ENCODE measurements at regions not wholly inside any gene's neighbourhood (a gene's known extent, or its start where the extent isn't known, plus 50 kb on each side); places are given as distances from the start of the nearest gene placed in this dataset.

DNA sequence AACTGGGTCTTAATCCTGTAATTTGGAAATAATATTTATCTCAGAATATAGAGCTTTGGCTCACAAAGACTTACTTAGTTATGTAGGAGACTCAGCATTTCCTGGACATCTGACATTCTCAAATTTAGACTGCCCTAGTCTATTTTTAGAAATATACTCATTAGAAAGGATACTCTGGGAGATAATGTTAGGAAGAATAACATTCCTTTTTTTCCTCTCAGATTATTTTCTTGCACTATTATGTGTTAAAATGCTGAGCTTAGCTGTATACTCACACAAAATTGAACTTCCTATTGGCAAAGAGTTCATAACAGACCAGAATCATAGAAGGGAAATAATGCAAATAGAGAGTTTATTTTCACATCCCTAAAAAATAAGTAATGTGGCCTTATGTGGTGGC lies 1424.9 kb upstream of the PCDH7 start:
- Histone ChIP-seq H3K36me3 (ENCODE audit: control insufficient read depth in 2 of 3, insufficient read depth in 3 of 3, low read length in 3 of 3) (no peaks in the 10 kb centered on the region), H3K9me3 (ENCODE audit: control insufficient read depth in 2 of 3, insufficient read depth in 1 of 3, low read length in 3 of 3) (no peaks in the 10 kb centered on the region), H3K4me3 (ENCODE audit: low read length in 3 of 3) (no peak overlapping the region), H3K9ac (ENCODE audit: low read length in 3 of 3) (no peak overlapping the region), H3K27me3 (ENCODE audit: control insufficient read depth, insufficient read depth, low read length) (no peaks in the 10 kb centered on the region), H3K4me1 (ENCODE audit: control insufficient read depth in 2 of 3, insufficient read depth in 2 of 3, low read depth in 1 of 3, low read length in 3 of 3) (no peaks in the 10 kb centered on the region), H3K27ac (ENCODE audit: low read depth in 2 of 2, low read length in 2 of 2) (no peak overlapping the region)
- FAIRE-seq (no peak), DNase-seq (peak in 1 of 5 donors; percentile 2)
- TF ChIP-seq, protein P1, sequence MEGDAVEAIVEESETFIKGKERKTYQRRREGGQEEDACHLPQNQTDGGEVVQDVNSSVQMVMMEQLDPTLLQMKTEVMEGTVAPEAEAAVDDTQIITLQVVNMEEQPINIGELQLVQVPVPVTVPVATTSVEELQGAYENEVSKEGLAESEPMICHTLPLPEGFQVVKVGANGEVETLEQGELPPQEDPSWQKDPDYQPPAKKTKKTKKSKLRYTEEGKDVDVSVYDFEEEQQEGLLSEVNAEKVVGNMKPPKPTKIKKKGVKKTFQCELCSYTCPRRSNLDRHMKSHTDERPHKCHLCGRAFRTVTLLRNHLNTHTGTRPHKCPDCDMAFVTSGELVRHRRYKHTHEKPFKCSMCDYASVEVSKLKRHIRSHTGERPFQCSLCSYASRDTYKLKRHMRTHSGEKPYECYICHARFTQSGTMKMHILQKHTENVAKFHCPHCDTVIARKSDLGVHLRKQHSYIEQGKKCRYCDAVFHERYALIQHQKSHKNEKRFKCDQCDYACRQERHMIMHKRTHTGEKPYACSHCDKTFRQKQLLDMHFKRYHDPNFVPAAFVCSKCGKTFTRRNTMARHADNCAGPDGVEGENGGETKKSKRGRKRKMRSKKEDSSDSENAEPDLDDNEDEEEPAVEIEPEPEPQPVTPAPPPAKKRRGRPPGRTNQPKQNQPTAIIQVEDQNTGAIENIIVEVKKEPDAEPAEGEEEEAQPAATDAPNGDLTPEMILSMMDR (IDR thresholded peaks at IDR 0.05; ENCODE audit: borderline replicate concordance, extremely low read depth, insufficient read depth) = no peak
- intact Hi-C loops (cut with DNase I) = no loop called here

DNA sequence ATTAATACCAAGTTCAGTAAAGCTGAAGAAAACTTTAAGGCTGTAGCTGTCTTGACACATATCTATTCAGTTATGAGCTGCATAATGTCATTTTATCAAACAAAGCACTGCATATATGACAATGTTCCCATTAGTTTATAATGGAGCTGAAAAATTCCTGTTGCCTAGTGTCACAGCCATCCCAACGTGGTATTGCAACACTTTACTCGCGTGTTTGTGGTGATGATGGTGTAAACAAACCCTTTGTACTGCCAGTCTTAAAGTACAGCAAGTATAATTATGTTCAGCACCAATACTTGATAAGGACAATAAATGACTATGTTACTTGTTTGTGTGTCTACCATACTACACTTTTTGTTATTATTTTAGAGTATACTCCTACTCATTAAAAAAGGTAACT lies 1415.6 kb upstream of the PCDH7 start:
- H3K9ac ChIP-seq (ENCODE audit: low read length in 3 of 3) = no peak overlapping the region
- no peaks in the 10 kb centered on the region for H3K36me3 ChIP-seq (ENCODE audit: control insufficient read depth in 2 of 3, insufficient read depth in 3 of 3, low read length in 3 of 3)
- H3K27ac ChIP-seq (ENCODE audit: low read depth in 2 of 2, low read length in 2 of 2) = no peak overlapping the region
- no peaks in the 10 kb centered on the region for H3K9me3 ChIP-seq (ENCODE audit: control insufficient read depth in 2 of 3, insufficient read depth in 1 of 3, low read length in 3 of 3)
- H3K27me3 ChIP-seq (ENCODE audit: control insufficient read depth, insufficient read depth, low read length) = no peaks in the 10 kb centered on the region
- FAIRE-seq (no peak), DNase-seq (no peak)
- H3K4me1 ChIP-seq (ENCODE audit: control insufficient read depth in 2 of 3, insufficient read depth in 2 of 3, low read depth in 1 of 3, low read length in 3 of 3) = no peaks in the 10 kb centered on the region
- intact Hi-C loops (cut with DNase I) = no loop called here
- no peak overlapping the region for H3K4me3 ChIP-seq (ENCODE audit: low read length in 3 of 3)
- TF ChIP-seq, protein P1 (IDR thresholded peaks at IDR 0.05; ENCODE audit: borderline replicate concordance, extremely low read depth, insufficient read depth) = no peak

DNA sequence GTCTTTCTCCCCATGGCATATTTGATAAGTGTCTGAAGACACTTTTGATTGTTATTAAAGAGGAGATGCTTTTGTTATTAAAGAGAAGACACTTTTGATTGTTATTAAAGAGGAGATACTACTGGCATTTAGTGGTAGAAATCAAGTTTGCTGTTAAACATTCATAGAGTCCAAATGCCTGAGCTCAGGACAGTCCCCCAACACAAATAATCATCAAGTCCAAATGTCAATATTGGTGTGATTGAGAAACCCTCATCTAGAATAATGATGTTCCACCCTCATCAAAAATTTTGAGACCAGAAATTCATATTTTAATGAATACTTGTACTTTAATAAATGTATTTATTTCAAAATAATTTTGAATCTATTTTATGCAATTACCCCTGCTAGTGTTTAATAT lies 1412.9 kb upstream of the PCDH7 start:
- no peak for FAIRE-seq
- TF ChIP-seq, protein P1 (IDR thresholded peaks at IDR 0.05; ENCODE audit: borderline replicate concordance, extremely low read depth, insufficient read depth) = no peak
- Histone ChIP-seq H3K27ac (ENCODE audit: low read depth in 2 of 2, low read length in 2 of 2) (no peak overlapping the region), H3K27me3 (ENCODE audit: control insufficient read depth, insufficient read depth, low read length) (no peaks in the 10 kb centered on the region), H3K9me3 (ENCODE audit: control insufficient read depth in 2 of 3, insufficient read depth in 1 of 3, low read length in 3 of 3) (no peaks in the 10 kb centered on the region), H3K4me3 (ENCODE audit: low read length in 3 of 3) (no peak overlapping the region), H3K36me3 (ENCODE audit: control insufficient read depth in 2 of 3, insufficient read depth in 3 of 3, low read length in 3 of 3) (no peaks in the 10 kb centered on the region), H3K9ac (ENCODE audit: low read length in 3 of 3) (no peak overlapping the region), H3K4me1 (ENCODE audit: control insufficient read depth in 2 of 3, insufficient read depth in 2 of 3, low read depth in 1 of 3, low read length in 3 of 3) (no peaks in the 10 kb centered on the region)
- intact Hi-C loops (cut with DNase I) = no loop called here
- DNase-seq = no peak

DNA sequence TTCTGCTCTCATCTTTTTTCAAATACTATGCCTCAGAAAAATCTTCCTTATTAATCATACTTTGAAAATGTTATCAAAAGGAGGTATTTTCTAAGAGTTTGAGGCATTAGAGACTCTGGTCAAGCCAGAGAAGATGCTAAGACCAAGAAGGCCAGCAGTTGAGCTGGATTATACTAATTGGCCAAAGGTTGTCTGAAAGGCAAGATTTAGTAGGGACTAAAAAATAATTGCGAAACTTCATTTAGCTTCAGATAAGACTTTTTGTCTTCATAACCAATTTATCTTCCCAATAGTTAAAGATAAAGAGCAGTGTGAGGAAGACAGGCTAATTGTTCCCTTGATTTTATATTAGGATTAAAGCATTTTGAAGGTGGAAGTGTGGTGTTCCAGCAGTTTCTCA lies 1412.4 kb upstream of the PCDH7 start:
- DNase-seq = no peak
- H3K27me3 ChIP-seq (ENCODE audit: control insufficient read depth, insufficient read depth, low read length) = no peaks in the 10 kb centered on the region
- H3K36me3 ChIP-seq (ENCODE audit: control insufficient read depth in 2 of 3, insufficient read depth in 3 of 3, low read length in 3 of 3) = no peaks in the 10 kb centered on the region
- no peaks in the 10 kb centered on the region for H3K4me1 ChIP-seq (ENCODE audit: control insufficient read depth in 2 of 3, insufficient read depth in 2 of 3, low read depth in 1 of 3, low read length in 3 of 3)
- H3K9ac ChIP-seq (ENCODE audit: low read length in 3 of 3) = no peak overlapping the region
- no peak overlapping the region for H3K27ac ChIP-seq (ENCODE audit: low read depth in 2 of 2, low read length in 2 of 2)
- FAIRE-seq = no peak
- TF ChIP-seq, protein P1 (IDR thresholded peaks at IDR 0.05; ENCODE audit: borderline replicate concordance, extremely low read depth, insufficient read depth) = no peak
- intact Hi-C loops (cut with DNase I) = no loop called here
- H3K9me3 ChIP-seq (ENCODE audit: control insufficient read depth in 2 of 3, insufficient read depth in 1 of 3, low read length in 3 of 3) = no peaks in the 10 kb centered on the region
- H3K4me3 ChIP-seq (ENCODE audit: low read length in 3 of 3) = no peak overlapping the region
